SK-N-SH (cell line): ENCODE measurements at regions not wholly inside any gene's neighbourhood (a gene's known extent, or its start where the extent isn't known, plus 50 kb on each side); places are given as distances from the start of the nearest gene placed in this dataset.

Experiments
- CTCF ChIA-PET: fragments of 300-600, 350-600 bp; formaldehyde crosslinking; extraction: SDS; loops from one replicate; lab custom pipeline; 2021; lab: Yijun Ruan, JAX
- POLR2A ChIA-PET: fragments of 350-600 bp; sonication (Branson Sonifier 250); formaldehyde crosslinking; extraction: SDS; loops from one replicate; lab custom pipeline; 2020; ENCODE audit warnings: antibody characterized with exemption, inconsistent platforms; lab: Yijun Ruan, JAX
- DNase-seq: peaks from one replicate; pipeline ENCODE4 v3.0.0; 2012
- H2AFZ ChIP-seq: fragments of 200-600 bp; sonication (generic); 2 replicates; pipeline ENCODE4 v1.8.1; 2016; ENCODE audit warnings: antibody characterized with exemption, mild to moderate bottlenecking, low read depth
- H3F3A ChIP-seq: fragments of 200-600 bp; sonication (generic); replicated peaks from 2 replicates; pipeline ENCODE3; 2016; ENCODE audit warnings: antibody characterized with exemption, mild to moderate bottlenecking; ENCODE audit not compliant: insufficient read depth
- H3K27ac ChIP-seq, 2 experiments: fragments of 200-500 bp in 1 of 2; fragments of 200-600 bp in 1 of 2; sonication (Bioruptor generic) in 1 of 2; sonication (generic), shearing (Covaris generic) in 1 of 2; 2 replicates each; pipeline versions ENCODE4 v1.5.1 to v1.6.1; 2014 to 2016; ENCODE audit warnings: low read depth in 2 of 2, inconsistent platforms in 1 of 2, low read length in 1 of 2, mild to moderate bottlenecking in 1 of 2, mixed read lengths in 1 of 2
- H3K27me3 ChIP-seq: fragments of 200-600 bp; sonication (generic), shearing (Covaris generic); 2 replicates; pipeline ENCODE4 v1.6.1; 2016; ENCODE audit warnings: mixed run types; ENCODE audit not compliant: insufficient read depth
- H3K36me3 ChIP-seq, 2 experiments: fragments of 200-500 bp in 1 of 2; fragments of 200-600 bp in 1 of 2; sonication (Bioruptor generic) in 1 of 2; sonication (generic) in 1 of 2; replicated peaks in 1 of 2; 2 replicates each; pipeline versions ENCODE3 to v1.5.1; 2014 to 2016; ENCODE audit warnings: low read length in 1 of 2, mild to moderate bottlenecking in 1 of 2; ENCODE audit not compliant: insufficient read depth in 2 of 2, control insufficient read depth in 1 of 2
- H3K4me1 ChIP-seq, 2 experiments: fragments of 200-500 bp in 1 of 2; fragments of 200-600 bp in 1 of 2; sonication (Bioruptor generic) in 1 of 2; sonication (generic), shearing (Covaris generic) in 1 of 2; 2 replicates each; pipeline versions ENCODE4 v1.5.1 to v1.6.1; 2014 to 2016; ENCODE audit warnings: low read depth in 1 of 2, low read length in 1 of 2, mixed run types in 1 of 2; ENCODE audit not compliant: insufficient read depth in 2 of 2, control insufficient read depth in 1 of 2
- H3K4me2 ChIP-seq: fragments of 200-600 bp; sonication (generic), shearing (Covaris generic); 2 replicates; pipeline ENCODE4 v1.6.1; 2017; ENCODE audit warnings: mixed run types
- H3K4me3 ChIP-seq, 2 experiments: fragments of 200-500 bp in 1 of 2; fragments of 200-600 bp in 1 of 2; sonication (Bioruptor generic) in 1 of 2; sonication (generic), shearing (Covaris generic) in 1 of 2; 2 replicates each; pipeline versions ENCODE4 v1.5.1 to v1.8.1; 2014 to 2016; ENCODE audit warnings: low read depth in 2 of 2, inconsistent platforms in 1 of 2, low read length in 1 of 2, mild to moderate bottlenecking in 1 of 2, mixed read lengths in 1 of 2, moderate library complexity in 1 of 2
- H3K79me2 ChIP-seq: fragments of 200-600 bp; sonication (generic); 2 replicates; pipeline ENCODE4 v1.8.1; 2017; ENCODE audit warnings: mild to moderate bottlenecking; ENCODE audit not compliant: insufficient read depth
- H3K9ac ChIP-seq: fragments of 200-600 bp; sonication (generic); 2 replicates; pipeline ENCODE4 v1.6.1; 2017; ENCODE audit warnings: mixed run types
- H3K9me2 ChIP-seq: fragments of 200-600 bp; sonication (generic); 2 replicates; pipeline ENCODE4 v1.6.1; 2017; ENCODE audit warnings: mixed run types
- H3K9me3 ChIP-seq: fragments of 200-600 bp; sonication (generic); 2 replicates; pipeline ENCODE4 v1.6.1; 2017; ENCODE audit warnings: mixed run types, mild to moderate bottlenecking, moderate library complexity
- H4K20me1 ChIP-seq: fragments of 200-600 bp; sonication (generic); 2 replicates; pipeline ENCODE4 v1.6.1; 2017; ENCODE audit warnings: mild to moderate bottlenecking, mixed run types; ENCODE audit not compliant: insufficient read depth
- CHD2 ChIP-seq: fragments of 150-350 bp; IDR thresholded peaks from 2 replicates; pipeline ENCODE4 v1.6.1; 2018; ENCODE audit warnings: low read length; ENCODE audit not compliant: partially characterized antibody
- CTCF ChIP-seq: fragments of 200-600 bp; sonication (generic); IDR thresholded peaks from 2 replicates; pipeline ENCODE4 v1.6.1; 2017; ENCODE audit warnings: antibody characterized with exemption, mild to moderate bottlenecking, moderate library complexity
- IRF3 ChIP-seq: fragments of 150-350 bp; IDR thresholded peaks from 2 replicates; pipeline ENCODE4 v1.6.1; 2016; ENCODE audit warnings: mild to moderate bottlenecking, low read depth, low read length
- JUND ChIP-seq: IDR thresholded peaks from 2 replicates; pipeline ENCODE4 v1.4.0; 2012
- MXI1 ChIP-seq: IDR thresholded peaks from 2 replicates; pipeline ENCODE4 v1.6.1; 2012; ENCODE audit warnings: mild to moderate bottlenecking, low read depth, low read length, improper control_type of control experiment
- PBX3 ChIP-seq: IDR thresholded peaks from 2 replicates; pipeline ENCODE4; 2012
- POLR2AphosphoS5 ChIP-seq: IDR thresholded peaks from 2 replicates; pipeline ENCODE4 v1.6.1; 2012; ENCODE audit warnings: low read depth, low read length
- RAD21 ChIP-seq: IDR thresholded peaks from 2 replicates; pipeline ENCODE4 v1.6.1; 2012; ENCODE audit warnings: mild to moderate bottlenecking, low read length
- TCF12 ChIP-seq: IDR thresholded peaks from 2 replicates; pipeline ENCODE4 v1.4.0; 2012
- WGBS: methylation state at CpG from one replicate; pipeline ENCODE4 v1.1.6; 2017; ENCODE audit warnings: low lambda C conversion rate; 5-methylcytosine and 5-hydroxymethylcytosine counted together

- H3K27me3 ChIP-seq: no peaks in the 10 kb centered on the region
- no peak for DNase-seq
- CTCF ChIA-PET: no interaction called here
These were observed 367.3 kb upstream of the CASK start for GRCh38 chrX:42290608-42291007.

More at GRCh38 chrX:42290608-42291007, 367.3 kb upstream of the CASK start:
- POLR2A ChIA-PET: no interaction called here
- TF ChIP-seq CTCF (peak; percentile 41), TCF12 (no peak), IRF3 (no peak), POLR2AphosphoS5 (no peak), CHD2 (no peak), JUND (no peak), MXI1 (no peak), PBX3 (no peak), RAD21 (no peak)
- H3K9me2 ChIP-seq: no peaks in the 10 kb centered on the region
- H3K36me3 ChIP-seq: no peaks in the 10 kb centered on the region
- no peak overlapping the region for H3K27ac ChIP-seq
- H3K9ac ChIP-seq: no peak overlapping the region
- 0% methylated on average over 1 of the region's 1 CpG for WGBS
- no peak overlapping the region for H3K4me3 ChIP-seq
- no peaks in the 10 kb centered on the region for H3K4me1 ChIP-seq
- H3K4me2 ChIP-seq: no peak overlapping the region
- no peaks in the 10 kb centered on the region for H4K20me1 ChIP-seq
- H3K79me2 ChIP-seq: no peaks in the 10 kb centered on the region
- H3F3A ChIP-seq: no peaks in the 10 kb centered on the region
- H2AFZ ChIP-seq: no peak overlapping the region
- no peaks in the 10 kb centered on the region for H3K9me3 ChIP-seq
